GM23338 (cell line): ENCODE measurements at regions not wholly inside any gene's neighbourhood (a gene's known extent, or its start where the extent isn't known, plus 50 kb on each side); places are given as distances from the start of the nearest gene placed in this dataset.

ENCODE experiments used
- ATAC-seq: fragments of 200-7000 bp; cut with Tn5 transposase; 3 replicates; pipeline ENCODE4 v1.9.1; 2020
- DNase-seq: peaks from one replicate; pipeline ENCODE4 v3.0.0-alpha.2; 2015; ENCODE audit warnings: low spot score
- H2AFZ ChIP-seq: fragments of 200-600 bp; sonication (generic); 2 replicates; pipeline ENCODE4 v1.8.0; 2016; ENCODE audit warnings: antibody characterized with exemption, mild to moderate bottlenecking, moderate library complexity
- H3F3A ChIP-seq: fragments of 200-600 bp; sonication (generic); replicated peaks from 2 replicates; pipeline ENCODE4 v1.8.0; 2017; ENCODE audit warnings: antibody characterized with exemption, mixed run types, low read depth
- H3K27ac ChIP-seq: fragments of 200-600 bp; sonication (generic); 2 replicates; pipeline ENCODE4 v1.6.1; 2016; ENCODE audit warnings: low read depth
- H3K27me3 ChIP-seq: fragments of 200-600 bp; sonication (generic); 2 replicates; pipeline ENCODE4 v1.8.0; 2016; ENCODE audit warnings: mild to moderate bottlenecking, mixed run types, moderate library complexity; ENCODE audit not compliant: insufficient read depth
- H3K36me3 ChIP-seq: fragments of 200-600 bp; sonication (generic); 2 replicates; pipeline ENCODE4 v1.8.0; 2016; ENCODE audit warnings: mild to moderate bottlenecking; ENCODE audit not compliant: insufficient read depth
- H3K4me1 ChIP-seq: fragments of 200-600 bp; sonication (generic); 2 replicates; pipeline ENCODE4 v1.8.0; 2016; ENCODE audit warnings: mild to moderate bottlenecking, moderate library complexity; ENCODE audit not compliant: insufficient read depth
- H3K4me2 ChIP-seq: fragments of 200-600 bp; sonication (generic); 2 replicates; pipeline ENCODE4 v1.7.1; 2017; ENCODE audit warnings: mixed run types
- H3K4me3 ChIP-seq: fragments of 200-600 bp; sonication (generic); 2 replicates; pipeline ENCODE4 v1.6.1; 2016; ENCODE audit warnings: mixed run types
- H3K79me2 ChIP-seq: fragments of 200-600 bp; sonication (generic); replicated peaks from 2 replicates; pipeline ENCODE4 v1.8.0; 2017; ENCODE audit warnings: mild to moderate bottlenecking; ENCODE audit not compliant: insufficient read depth
- H3K9me2 ChIP-seq: fragments of 200-600 bp; sonication (generic); 2 replicates; pipeline ENCODE4 v1.8.0; 2017; ENCODE audit not compliant: insufficient read depth
- H4K20me1 ChIP-seq: fragments of 200-600 bp; sonication (generic); replicated peaks from 2 replicates; pipeline ENCODE4 v1.8.0; 2017; ENCODE audit warnings: mild to moderate bottlenecking; ENCODE audit not compliant: insufficient read depth
- H3K27ac Mint-ChIP-seq: 2 replicates; pipeline ENCODE4 v1.8.0; 2020; ENCODE audit warnings: inconsistent platforms, mild to moderate bottlenecking, moderate library complexity, mixed read lengths
- H3K27me3 Mint-ChIP-seq: 3 replicates; pipeline ENCODE4 v1.8.0; 2022; ENCODE audit warnings: low read depth, mild to moderate bottlenecking, moderate library complexity, mixed read lengths, inconsistent platforms; ENCODE audit not compliant: insufficient read depth, poor library complexity
- H3K36me3 Mint-ChIP-seq: 3 replicates; pipeline ENCODE4 v1.8.0; 2021; ENCODE audit warnings: low read depth, mild to moderate bottlenecking, inconsistent platforms, moderate library complexity, mixed read lengths
- H3K4me1 Mint-ChIP-seq: 3 replicates; pipeline ENCODE4 v1.8.0; 2020; ENCODE audit warnings: mild to moderate bottlenecking, inconsistent platforms, mixed read lengths
- H3K4me3 Mint-ChIP-seq: 3 replicates; pipeline ENCODE4 v1.8.0; 2021; ENCODE audit warnings: moderate library complexity, mild to moderate bottlenecking, inconsistent platforms, mixed read lengths
- H3K9me3 Mint-ChIP-seq: 3 replicates; pipeline ENCODE4 v1.8.0; 2020; ENCODE audit warnings: moderate library complexity, mild to moderate bottlenecking, inconsistent platforms, mixed read lengths
- CREB1 ChIP-seq: fragments of 250-450 bp; sonication (Bioruptor Pico); IDR thresholded peaks from 2 replicates; pipeline ENCODE4 v1.5.0; 2020; ENCODE audit warnings: low read depth, mild to moderate bottlenecking, moderate library complexity
- EZH2 ChIP-seq: fragments of 200-600 bp; sonication (generic); IDR thresholded peaks from one replicate; pipeline ENCODE4 v1.8.0; 2017; ENCODE audit warnings: antibody characterized with exemption, mild to moderate bottlenecking, low read depth; ENCODE audit not compliant: unreplicated experiment
- EZH2phosphoT487 ChIP-seq: fragments of 200-600 bp; sonication (generic); IDR thresholded peaks from one replicate; pipeline ENCODE4 v1.8.1; 2018; ENCODE audit warnings: antibody characterized with exemption; ENCODE audit not compliant: unreplicated experiment
- JUNB ChIP-seq: IDR thresholded peaks from one replicate; pipeline ENCODE4 v1.6.1; 2016; ENCODE audit warnings: antibody characterized with exemption; ENCODE audit not compliant: unreplicated experiment
- POLR2AphosphoS5 ChIP-seq: IDR thresholded peaks from 2 replicates; pipeline ENCODE4 v1.6.1; 2016; ENCODE audit warnings: antibody characterized with exemption, low read depth
- STAT1 ChIP-seq: IDR thresholded peaks from one replicate; pipeline ENCODE4 v1.6.1; 2016; ENCODE audit warnings: antibody characterized with exemption; ENCODE audit not compliant: unreplicated experiment
- ZNF462 ChIP-seq: fragments of 250-450 bp; sonication (Bioruptor Pico); IDR thresholded peaks from 2 replicates; pipeline ENCODE4 v1.5.0; 2020; ENCODE audit warnings: mild to moderate bottlenecking, moderate library complexity
- TF ChIP-seq, protein P1 (sequence below), 2 experiments: fragments of 200-600 bp in 1 of 2; sonication (generic) in 1 of 2; conservative IDR thresholded peaks; 2 replicates each; pipeline versions ENCODE4 v1.5.1 to v1.6.1; 2016 to 2017; ENCODE audit warnings: antibody characterized with exemption in 2 of 2, low read depth in 2 of 2, mild to moderate bottlenecking in 2 of 2, moderate library complexity in 1 of 2
- TF ChIP-seq, protein P2 (sequence below): IDR thresholded peaks from 2 replicates; pipeline ENCODE4 v1.6.1; 2016; ENCODE audit warnings: antibody characterized with exemption

DNA sequence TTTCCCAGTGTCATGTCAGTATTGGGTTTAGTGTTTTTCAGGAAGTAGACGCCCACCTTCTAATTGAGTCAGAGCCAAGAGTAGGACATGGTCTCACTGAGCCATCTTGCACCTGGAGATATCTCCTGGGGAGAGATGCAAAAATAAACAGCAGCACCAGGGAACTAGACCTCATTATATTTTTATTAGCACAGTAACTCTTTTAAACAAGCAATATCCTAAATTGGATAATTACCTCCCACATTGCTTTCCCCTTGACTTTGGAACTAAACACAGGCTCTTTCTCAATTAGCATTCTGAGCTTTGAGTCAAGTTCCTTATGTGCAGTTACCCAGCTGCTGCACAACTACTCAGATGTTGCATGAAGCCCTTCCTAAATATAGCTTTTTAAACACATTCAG, 175.4 kb downstream of the IBTK start (continued):
- no peak for TF ChIP-seq ZNF462 (CRISPR knock-in tag)
- TF ChIP-seq EZH2 = no peak
- TF ChIP-seq CREB1 (CRISPR knock-in tag) = no peak

DNA sequence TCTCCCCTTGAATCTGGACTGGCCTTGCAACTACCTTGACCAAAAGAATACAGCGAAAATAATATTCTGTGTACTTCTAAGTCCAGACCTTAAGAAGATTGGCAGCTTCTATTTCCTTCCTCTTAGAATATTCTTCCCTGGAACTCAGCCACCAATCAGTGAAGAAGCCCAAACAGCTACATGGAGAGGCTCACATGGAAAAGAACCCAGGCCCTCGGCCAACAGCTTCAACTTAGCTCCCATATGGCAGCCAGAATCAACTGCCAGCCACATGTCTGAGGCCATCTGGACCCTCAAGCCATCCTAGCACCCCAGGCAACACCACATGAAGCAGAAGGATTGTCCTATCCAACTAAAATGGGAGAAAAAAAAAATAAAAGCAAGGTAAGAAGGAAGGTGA, 178.8 kb downstream of the IBTK start:
- no peaks in the 10 kb centered on the region for H4K20me1 ChIP-seq
- H3K4me1 ChIP-seq = no peaks in the 10 kb centered on the region
- TF ChIP-seq, protein P1, sequence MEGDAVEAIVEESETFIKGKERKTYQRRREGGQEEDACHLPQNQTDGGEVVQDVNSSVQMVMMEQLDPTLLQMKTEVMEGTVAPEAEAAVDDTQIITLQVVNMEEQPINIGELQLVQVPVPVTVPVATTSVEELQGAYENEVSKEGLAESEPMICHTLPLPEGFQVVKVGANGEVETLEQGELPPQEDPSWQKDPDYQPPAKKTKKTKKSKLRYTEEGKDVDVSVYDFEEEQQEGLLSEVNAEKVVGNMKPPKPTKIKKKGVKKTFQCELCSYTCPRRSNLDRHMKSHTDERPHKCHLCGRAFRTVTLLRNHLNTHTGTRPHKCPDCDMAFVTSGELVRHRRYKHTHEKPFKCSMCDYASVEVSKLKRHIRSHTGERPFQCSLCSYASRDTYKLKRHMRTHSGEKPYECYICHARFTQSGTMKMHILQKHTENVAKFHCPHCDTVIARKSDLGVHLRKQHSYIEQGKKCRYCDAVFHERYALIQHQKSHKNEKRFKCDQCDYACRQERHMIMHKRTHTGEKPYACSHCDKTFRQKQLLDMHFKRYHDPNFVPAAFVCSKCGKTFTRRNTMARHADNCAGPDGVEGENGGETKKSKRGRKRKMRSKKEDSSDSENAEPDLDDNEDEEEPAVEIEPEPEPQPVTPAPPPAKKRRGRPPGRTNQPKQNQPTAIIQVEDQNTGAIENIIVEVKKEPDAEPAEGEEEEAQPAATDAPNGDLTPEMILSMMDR (conservative IDR thresholded peaks at IDR 0.05; ENCODE audit: low read depth in 2 of 2) = no peak
- TF ChIP-seq JUNB = no peak
- TF ChIP-seq, protein P2, sequence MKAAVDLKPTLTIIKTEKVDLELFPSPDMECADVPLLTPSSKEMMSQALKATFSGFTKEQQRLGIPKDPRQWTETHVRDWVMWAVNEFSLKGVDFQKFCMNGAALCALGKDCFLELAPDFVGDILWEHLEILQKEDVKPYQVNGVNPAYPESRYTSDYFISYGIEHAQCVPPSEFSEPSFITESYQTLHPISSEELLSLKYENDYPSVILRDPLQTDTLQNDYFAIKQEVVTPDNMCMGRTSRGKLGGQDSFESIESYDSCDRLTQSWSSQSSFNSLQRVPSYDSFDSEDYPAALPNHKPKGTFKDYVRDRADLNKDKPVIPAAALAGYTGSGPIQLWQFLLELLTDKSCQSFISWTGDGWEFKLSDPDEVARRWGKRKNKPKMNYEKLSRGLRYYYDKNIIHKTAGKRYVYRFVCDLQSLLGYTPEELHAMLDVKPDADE = no peak
- no peak for TF ChIP-seq POLR2AphosphoS5
- no peak for TF ChIP-seq STAT1
- TF ChIP-seq EZH2phosphoT487 = no peak
- no peak for TF ChIP-seq EZH2

More for the DNA sequence above, 178.8 kb downstream of the IBTK start:
- DNase-seq (no peak), ATAC-seq (no peak)
- Histone ChIP-seq H3K9me2 (peaks cover 8% of the 10 kb centered on the region; the same call in 1 of the 2 replicates), H3K27ac (no peak overlapping the region), H2AFZ (no peak overlapping the region), H3K36me3 (no peaks in the 10 kb centered on the region), H3K4me2 (no peak overlapping the region), H3K27me3 (no peaks in the 10 kb centered on the region), H3K79me2 (no peaks in the 10 kb centered on the region), H3K4me3 (no peak overlapping the region), H3F3A (no peaks in the 10 kb centered on the region)
- Mint-ChIP-seq H3K4me3 (no peak overlapping the region), H3K27ac (no peak overlapping the region), H3K27me3 (no peaks in the 10 kb centered on the region), H3K36me3 (no peaks in the 10 kb centered on the region), H3K9me3 (no peaks in the 10 kb centered on the region), H3K4me1 (no peaks in the 10 kb centered on the region)
